Activated T-helper 1 cell treated with Interleukin-2 at 50 U/mL for 16 hours (primary cell): ENCODE measurements at regions not wholly inside any gene's neighbourhood (a gene's known extent, or its start where the extent isn't known, plus 50 kb on each side); places are given as distances from the start of the nearest gene placed in this dataset.
A peak's percentile ranks its signal among the peaks of the same experiment; 100 is the strongest.
"Not testable (repeated sequence)": the region's sequence is repeated elsewhere in the genome, so short reads cannot be mapped to it uniquely, and the experiment has no call there.

Source experiments
- DNase-seq: peaks from one replicate; pipeline ENCODE4 v3.0.0-alpha.2; 2020; ENCODE audit warnings: low read depth

GRCh38 chr7:55303220-55303619 is 61.9 kb upstream of the LANCL2 start:
- DNase-seq: no peak

DNA sequence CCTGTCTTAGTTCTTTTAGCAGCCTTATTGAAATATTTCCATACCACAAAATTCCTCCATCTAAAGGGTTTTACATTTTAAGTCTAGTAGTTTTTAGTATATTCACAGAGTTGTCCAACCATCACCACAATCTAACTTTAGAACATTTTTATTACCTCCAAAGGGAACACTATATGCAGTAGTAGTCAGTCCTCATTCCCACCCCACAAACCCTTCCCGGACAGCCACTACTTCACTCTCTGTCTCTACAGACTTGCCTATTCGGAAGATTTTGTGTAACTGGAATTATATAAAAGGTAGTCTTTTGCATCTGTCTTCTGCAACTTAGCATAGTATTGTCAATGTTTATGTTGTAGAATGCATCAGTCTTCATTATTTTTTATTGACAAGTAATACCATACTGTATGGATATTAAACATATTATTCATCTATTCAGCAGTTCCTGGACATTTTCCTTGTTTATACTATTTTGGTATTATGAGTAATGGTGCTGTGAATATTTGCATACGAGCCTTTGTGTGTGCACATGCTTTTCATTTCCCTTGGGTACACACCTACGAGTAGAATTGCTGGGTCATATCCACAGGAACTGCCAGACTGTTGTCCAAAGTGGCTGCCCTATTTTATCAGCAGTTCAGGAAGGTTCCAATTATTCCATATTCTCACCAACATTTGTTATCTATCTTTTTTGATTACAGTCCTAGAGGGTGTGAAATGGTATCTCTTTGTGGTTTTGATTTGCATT is 60.9 kb upstream of the LANCL2 start:
- DNase-seq: no peak

GRCh38 chr7:55305135-55305534 is 60.0 kb upstream of the LANCL2 start:
- DNase-seq: no peak

DNA sequence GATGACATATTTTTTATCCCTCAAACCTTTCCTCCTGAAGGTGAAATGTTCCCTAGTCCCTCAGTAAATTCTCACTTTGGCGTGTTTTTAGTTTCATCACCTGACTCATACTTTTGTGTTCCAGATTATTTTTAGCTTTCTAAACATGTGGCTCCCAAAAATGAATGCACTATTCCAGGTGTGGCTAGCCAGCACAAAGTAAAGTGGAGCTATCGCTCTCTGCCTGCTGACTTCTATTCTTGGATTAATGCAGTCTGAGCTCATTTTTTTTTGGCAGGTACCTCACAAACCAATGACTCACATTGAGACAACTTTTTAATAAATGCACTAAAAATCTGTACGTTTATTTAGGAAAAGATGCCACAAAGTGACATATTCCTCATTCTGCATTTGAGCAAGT is 58.8 kb upstream of the LANCL2 start:
- no peak for DNase-seq

GRCh38 chr7:55307123-55307916 is 57.8 kb upstream of the LANCL2 start:
- no peak for DNase-seq

DNA sequence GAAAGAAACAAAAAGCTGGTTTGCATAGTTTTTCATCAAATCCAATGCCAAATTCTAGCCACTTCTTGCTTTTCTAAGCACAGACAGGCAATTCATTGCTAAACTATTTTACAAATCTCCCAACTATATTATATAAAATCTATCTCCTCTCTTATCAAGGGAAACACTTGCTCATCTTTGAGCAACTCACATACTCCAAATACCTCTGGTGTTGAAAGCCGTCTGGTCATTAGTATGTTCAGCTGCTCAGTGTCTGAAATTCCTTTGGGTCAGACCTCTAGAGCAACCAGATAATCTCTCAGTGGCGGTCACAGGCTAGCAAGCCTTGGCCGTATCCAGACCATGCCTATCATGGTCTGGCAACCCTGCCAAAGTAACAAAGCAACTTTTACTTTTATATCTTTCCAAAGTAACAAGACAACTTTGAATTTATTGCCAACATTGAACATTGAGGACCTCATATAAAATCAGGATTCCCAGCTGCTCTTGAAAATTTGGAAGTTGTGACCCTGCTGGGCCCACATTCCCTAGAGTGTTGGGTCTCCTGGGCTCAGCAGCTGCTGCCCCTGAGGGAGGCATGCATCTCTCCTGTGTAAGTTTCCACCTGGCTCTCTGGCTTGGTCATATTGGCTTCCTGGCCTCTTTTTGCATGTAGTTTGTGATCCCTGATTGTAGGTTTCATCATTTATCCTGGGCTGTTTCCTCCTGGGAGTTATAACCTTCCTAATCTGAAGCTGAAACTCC is 56.8 kb upstream of the LANCL2 start:
- no peak for DNase-seq

GRCh38 chr7:55309040-55309991 is 55.8 kb upstream of the LANCL2 start:
- DNase-seq: peak; percentile 2

DNA sequence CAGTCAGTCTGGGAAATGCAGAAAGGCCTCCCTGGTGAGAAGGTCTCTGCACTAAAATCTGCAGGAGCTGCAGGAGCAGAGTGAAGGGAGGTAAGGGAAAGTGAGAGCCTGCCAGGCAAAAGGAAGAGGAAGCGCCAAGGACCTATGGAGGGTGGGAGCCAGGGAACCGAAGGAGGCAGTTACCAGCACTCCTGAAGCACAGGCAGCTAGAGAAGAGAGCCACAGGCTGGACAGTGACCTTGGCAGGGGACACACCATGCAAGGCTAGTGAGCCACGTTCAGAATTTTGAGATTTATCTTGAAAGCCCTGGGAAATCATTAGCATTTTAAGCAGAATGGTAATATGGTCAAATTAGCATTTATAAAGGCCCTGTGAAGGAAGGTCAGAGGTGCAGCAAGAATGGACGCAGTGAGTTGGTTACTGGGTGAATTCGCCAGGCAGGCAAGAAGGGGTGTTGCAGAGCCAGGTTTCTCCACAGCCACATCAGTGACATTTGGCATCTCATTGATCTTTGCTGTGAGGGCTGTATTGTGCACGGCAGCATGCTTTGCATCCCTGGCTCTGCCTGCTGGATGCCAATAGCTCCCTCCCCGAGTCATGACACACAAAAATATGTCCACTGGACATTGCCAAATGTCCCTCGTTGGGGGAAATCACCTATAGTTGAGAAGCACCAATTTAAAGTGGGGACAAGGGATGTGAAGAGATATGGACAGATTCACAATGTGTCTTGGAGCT is 54.7 kb upstream of the LANCL2 start:
- no peak for DNase-seq

- not testable (repeated sequence) for DNase-seq
Measured at GRCh38 chr7:55311892-55312291, 53.2 kb upstream of the LANCL2 start.

DNA sequence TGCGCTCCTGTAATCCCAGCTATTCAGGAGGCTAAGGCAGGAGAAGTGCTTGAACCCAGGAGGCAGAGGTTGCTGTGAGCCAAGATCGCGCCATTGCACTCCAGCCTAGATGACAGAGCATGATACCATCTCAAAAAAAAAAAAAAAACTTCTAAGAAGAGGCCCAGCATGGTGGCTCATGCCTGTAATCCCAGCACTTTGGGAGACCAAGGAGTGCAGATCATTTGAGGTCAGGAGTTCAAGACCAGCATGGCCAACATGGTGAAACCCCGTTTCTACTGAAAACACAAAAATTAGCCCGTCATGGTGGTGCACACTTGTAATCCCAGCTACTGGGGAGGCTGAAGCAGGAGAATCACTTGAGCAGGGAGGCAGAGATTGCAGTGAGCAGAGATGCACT is 51.5 kb upstream of the LANCL2 start:
- not testable (repeated sequence) for DNase-seq

GRCh38 chr7:55314967-55315366 is 50.2 kb upstream of the LANCL2 start:
- no peak for DNase-seq
